ENCODE measurements at regions not wholly inside any gene's neighbourhood (a gene's known extent, or its start where the extent isn't known, plus 50 kb on each side); places are given as distances from the start of the nearest gene placed in this dataset.

- DNase-seq (ENCODE audit: insufficient read length, low spot score, missing footprints), result no peak
Measured at GRCh38 chr2:198767694-198768093, 690.0 kb downstream of the SATB2 start.

GRCh38 chr2:198763793-198764192 lies 693.9 kb downstream of the SATB2 start:
- TF ChIP-seq CTCF (IDR thresholded peaks at IDR 0.05; ENCODE audit: extremely low read depth, low read depth, low read length), result no peak
- Histone ChIP-seq H3K4me3 (ENCODE audit: insufficient read depth, low read length) (no peak overlapping the region), H3K27me3 (ENCODE audit: insufficient read depth, low read length) (no peaks in the 10 kb centered on the region), H3K79me2 (ENCODE audit: insufficient read depth, low read length) (no peaks in the 10 kb centered on the region), H3K27ac (ENCODE audit: low read depth, low read length) (no peak overlapping the region), H4K20me1 (ENCODE audit: insufficient read depth, low read length) (no peaks in the 10 kb centered on the region), H3K4me1 (ENCODE audit: insufficient read depth, low read length) (peaks cover 3% of the 10 kb centered on the region), H3K4me2 (ENCODE audit: insufficient read depth, low read length) (no peak overlapping the region), H2AFZ (ENCODE audit: low read length) (no peak overlapping the region), H3K36me3 (ENCODE audit: insufficient read depth, low read length) (no peaks in the 10 kb centered on the region), H3K9me3 (ENCODE audit: low read depth, low read length) (no peaks in the 10 kb centered on the region)
- no peak for DNase-seq (ENCODE audit: insufficient read length, low spot score, missing footprints)

More at GRCh38 chr2:198767694-198768093, 690.0 kb downstream of the SATB2 start:
- Histone ChIP-seq H3K36me3 (ENCODE audit: insufficient read depth, low read length) (no peaks in the 10 kb centered on the region), H3K27me3 (ENCODE audit: insufficient read depth, low read length) (no peaks in the 10 kb centered on the region), H3K9me3 (ENCODE audit: low read depth, low read length) (no peaks in the 10 kb centered on the region), H3K79me2 (ENCODE audit: insufficient read depth, low read length) (no peaks in the 10 kb centered on the region), H4K20me1 (ENCODE audit: insufficient read depth, low read length) (no peaks in the 10 kb centered on the region), H3K4me3 (ENCODE audit: insufficient read depth, low read length) (no peak overlapping the region), H3K27ac (ENCODE audit: low read depth, low read length) (no peak overlapping the region), H3K4me2 (ENCODE audit: insufficient read depth, low read length) (no peak overlapping the region), H2AFZ (ENCODE audit: low read length) (no peak overlapping the region), H3K4me1 (ENCODE audit: insufficient read depth, low read length) (peaks cover 3% of the 10 kb centered on the region)
- no peak for TF ChIP-seq CTCF (IDR thresholded peaks at IDR 0.05; ENCODE audit: extremely low read depth, low read depth, low read length)

GRCh38 chr2:198762441-198762840 lies 695.3 kb downstream of the SATB2 start:
- H3K27ac ChIP-seq (ENCODE audit: low read depth, low read length), result no peak overlapping the region
- H2AFZ ChIP-seq (ENCODE audit: low read length), result peak overlapping the region; percentile 66
- no peak overlapping the region for H3K4me2 ChIP-seq (ENCODE audit: insufficient read depth, low read length)
- H3K9me3 ChIP-seq (ENCODE audit: low read depth, low read length), result no peaks in the 10 kb centered on the region
- peak; percentile 27 for DNase-seq (ENCODE audit: insufficient read length, low spot score, missing footprints)
- no peaks in the 10 kb centered on the region for H3K36me3 ChIP-seq (ENCODE audit: insufficient read depth, low read length)
- peaks cover 3% of the 10 kb centered on the region for H3K4me1 ChIP-seq (ENCODE audit: insufficient read depth, low read length)
- no peak overlapping the region for H3K4me3 ChIP-seq (ENCODE audit: insufficient read depth, low read length)
- no peaks in the 10 kb centered on the region for H3K27me3 ChIP-seq (ENCODE audit: insufficient read depth, low read length)
- TF ChIP-seq CTCF (IDR thresholded peaks at IDR 0.05; ENCODE audit: extremely low read depth, low read depth, low read length), result no peak
- H4K20me1 ChIP-seq (ENCODE audit: insufficient read depth, low read length), result no peaks in the 10 kb centered on the region
- H3K79me2 ChIP-seq (ENCODE audit: insufficient read depth, low read length), result no peaks in the 10 kb centered on the region

- no peak for DNase-seq (ENCODE audit: insufficient read length, low spot score, missing footprints)
- H3K9me3 ChIP-seq (ENCODE audit: low read depth, low read length), result no peaks in the 10 kb centered on the region
- H3K4me3 ChIP-seq (ENCODE audit: insufficient read depth, low read length), result no peak overlapping the region
- no peaks in the 10 kb centered on the region for H3K36me3 ChIP-seq (ENCODE audit: insufficient read depth, low read length)
- no peaks in the 10 kb centered on the region for H3K27me3 ChIP-seq (ENCODE audit: insufficient read depth, low read length)
- no peak overlapping the region for H3K27ac ChIP-seq (ENCODE audit: low read depth, low read length)
- no peaks in the 10 kb centered on the region for H4K20me1 ChIP-seq (ENCODE audit: insufficient read depth, low read length)
- H3K4me1 ChIP-seq (ENCODE audit: insufficient read depth, low read length), result no peaks in the 10 kb centered on the region
- TF ChIP-seq CTCF (IDR thresholded peaks at IDR 0.05; ENCODE audit: extremely low read depth, low read depth, low read length), result no peak
- no peak overlapping the region for H2AFZ ChIP-seq (ENCODE audit: low read length)
- no peaks in the 10 kb centered on the region for H3K79me2 ChIP-seq (ENCODE audit: insufficient read depth, low read length)
- H3K4me2 ChIP-seq (ENCODE audit: insufficient read depth, low read length), result no peak overlapping the region
Measured at GRCh38 chr2:198757069-198757468, 700.7 kb downstream of the SATB2 start.
